ENCODE measurements at regions not wholly inside any gene's neighbourhood (a gene's known extent, or its start where the extent isn't known, plus 50 kb on each side); places are given as distances from the start of the nearest gene placed in this dataset.

GRCh38 chr6:156630613-156631302 lies 146.4 kb upstream of the ARID1B start:
- intact Hi-C loops (cut with DNase I) = no loop called here
- Histone ChIP-seq H3K9me3 (no peaks in the 10 kb centered on the region), H3K27ac (no peak overlapping the region), H3K4me3 (no peak overlapping the region), H3K4me1 (replicated peaks) (no peaks in the 10 kb centered on the region), H3K36me3 (no peaks in the 10 kb centered on the region), H3K27me3 (replicated peaks; ENCODE audit: insufficient read depth) (no peaks in the 10 kb centered on the region)
- no peak for DNase-seq (ENCODE audit: low spot score)
- 93% methylated on average over 36 of the region's 36 CpGs for WGBS
- no peak for TF ChIP-seq POLR2AphosphoS5 (IDR thresholded peaks at IDR 0.05)
- TF ChIP-seq POLR2A (IDR thresholded peaks at IDR 0.05) = no peak
- no peak for TF ChIP-seq CTCF (IDR thresholded peaks at IDR 0.05)

GRCh38 chr6:156628805-156629204 lies 148.4 kb upstream of the ARID1B start:
- H3K27ac ChIP-seq = no peak overlapping the region
- no peaks in the 10 kb centered on the region for H3K27me3 ChIP-seq (replicated peaks; ENCODE audit: insufficient read depth)
- H3K36me3 ChIP-seq = no peaks in the 10 kb centered on the region
- H3K4me3 ChIP-seq = no peak overlapping the region
- intact Hi-C loops (cut with DNase I) = no loop called here
- no peak for DNase-seq (ENCODE audit: low spot score)
- H3K9me3 ChIP-seq = no peaks in the 10 kb centered on the region
- no peaks in the 10 kb centered on the region for H3K4me1 ChIP-seq (replicated peaks)
- 96% methylated on average over 3 of the region's 3 CpGs for WGBS
- no peak for TF ChIP-seq POLR2A (IDR thresholded peaks at IDR 0.05)
- no peak for TF ChIP-seq POLR2AphosphoS5 (IDR thresholded peaks at IDR 0.05)
- no peak for TF ChIP-seq CTCF (IDR thresholded peaks at IDR 0.05)

- TF ChIP-seq CTCF (IDR thresholded peaks at IDR 0.05) (no peak), POLR2AphosphoS5 (IDR thresholded peaks at IDR 0.05) (no peak), POLR2A (IDR thresholded peaks at IDR 0.05) (no peak)
- Histone ChIP-seq H3K36me3 (no peaks in the 10 kb centered on the region), H3K27ac (no peak overlapping the region), H3K27me3 (replicated peaks; ENCODE audit: insufficient read depth) (no peaks in the 10 kb centered on the region), H3K4me1 (replicated peaks) (no peaks in the 10 kb centered on the region), H3K9me3 (no peaks in the 10 kb centered on the region), H3K4me3 (no peak overlapping the region)
- 85% methylated on average over 1 of the region's 1 CpG for WGBS
- intact Hi-C loops (cut with DNase I) = no loop called here
- no peak for DNase-seq (ENCODE audit: low spot score)
These were observed 149.7 kb upstream of the ARID1B start for GRCh38 chr6:156627524-156627923.

DNA sequence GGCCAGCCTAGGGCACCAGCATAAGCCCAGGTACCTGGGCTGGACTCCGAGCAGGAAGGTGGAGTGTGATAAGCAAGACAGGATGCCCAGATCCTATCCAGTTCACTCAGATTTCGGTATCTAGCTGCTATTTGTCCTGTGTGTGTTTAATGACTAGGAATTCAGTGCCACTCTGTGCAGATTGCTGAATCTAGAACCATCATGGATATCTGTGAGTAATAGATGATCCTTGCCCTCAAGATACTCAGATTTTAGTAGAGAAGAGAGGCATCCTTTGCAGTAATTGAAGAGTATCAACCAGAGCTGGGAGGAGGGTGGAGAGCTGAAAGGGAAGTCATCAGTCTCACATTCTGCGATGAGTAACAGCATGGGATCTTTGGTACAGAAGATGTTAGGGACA lies 155.0 kb upstream of the ARID1B start:
- Histone ChIP-seq H3K4me1 (replicated peaks) (no peaks in the 10 kb centered on the region), H3K4me3 (no peak overlapping the region), H3K36me3 (no peaks in the 10 kb centered on the region), H3K9me3 (no peaks in the 10 kb centered on the region), H3K27me3 (replicated peaks; ENCODE audit: insufficient read depth) (no peaks in the 10 kb centered on the region), H3K27ac (no peak overlapping the region)
- 56% methylated on average over 3 of the region's 3 CpGs for WGBS
- intact Hi-C loops (cut with DNase I) = no loop called here
- TF ChIP-seq CTCF (IDR thresholded peaks at IDR 0.05) (no peak), POLR2AphosphoS5 (IDR thresholded peaks at IDR 0.05) (no peak), POLR2A (IDR thresholded peaks at IDR 0.05) (no peak)
- DNase-seq (ENCODE audit: low spot score) = no peak

DNA sequence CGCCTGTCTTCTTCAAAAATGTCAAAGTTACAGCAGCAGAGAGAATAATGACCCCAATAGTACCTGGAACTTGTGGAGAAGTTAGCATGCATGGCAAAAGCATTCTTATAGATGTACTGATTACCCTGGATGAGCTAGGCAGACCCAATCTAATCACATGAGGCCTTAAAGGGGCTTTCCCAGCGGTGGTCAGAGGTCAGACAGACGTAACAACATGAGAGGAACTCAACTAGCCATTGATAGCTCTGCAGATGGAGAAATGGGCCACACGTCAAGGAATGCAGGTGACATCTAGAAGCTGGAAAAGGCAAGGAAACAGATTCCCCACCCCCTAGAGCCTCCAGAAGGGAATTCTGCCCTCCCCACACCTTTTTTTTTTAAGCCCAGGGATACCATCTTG lies 156.8 kb upstream of the ARID1B start:
- Histone ChIP-seq H3K36me3 (no peaks in the 10 kb centered on the region), H3K27me3 (replicated peaks; ENCODE audit: insufficient read depth) (no peaks in the 10 kb centered on the region), H3K27ac (no peak overlapping the region), H3K4me1 (replicated peaks) (no peaks in the 10 kb centered on the region), H3K9me3 (no peaks in the 10 kb centered on the region), H3K4me3 (no peak overlapping the region)
- no peak for TF ChIP-seq POLR2AphosphoS5 (IDR thresholded peaks at IDR 0.05)
- no peak for DNase-seq (ENCODE audit: low spot score)
- WGBS = 96% methylated on average over 4 of the region's 4 CpGs
- intact Hi-C loops (cut with DNase I) = no loop called here

Data from prostate gland (tissue), 2 donors.